ENCODE measurements at regions not wholly inside any gene's neighbourhood (a gene's known extent, or its start where the extent isn't known, plus 50 kb on each side); places are given as distances from the start of the nearest gene placed in this dataset.
"Not testable (repeated sequence)": the region's sequence is repeated elsewhere in the genome, so short reads cannot be mapped to it uniquely, and the experiment has no call there.

- no peak for DNase-seq (ENCODE audit: low read depth, low spot score)
- TF ChIP-seq YY1 (IDR thresholded peaks at IDR 0.05; ENCODE audit: insufficient read depth, insufficient read length) (no peak), ZNF274 (IDR thresholded peaks at IDR 0.05; ENCODE audit: low read depth, low read length) (no peak), SUZ12 (IDR thresholded peaks at IDR 0.05; ENCODE audit: extremely low read depth, insufficient read depth, insufficient read length) (no peak)
Measured at GRCh38 chr3:176855213-176855612, 342.1 kb downstream of the TBL1XR1 start.

GRCh38 chr3:176850498-176850897 is 346.8 kb downstream of the TBL1XR1 start:
- H3K9ac ChIP-seq (ENCODE audit: insufficient read length, low read depth) = no peak overlapping the region
- H3K27me3 ChIP-seq (ENCODE audit: insufficient read depth, insufficient read length) = no peaks in the 10 kb centered on the region
- H3K4me1 ChIP-seq (ENCODE audit: insufficient read depth, insufficient read length) = no peaks in the 10 kb centered on the region
- H3K4me3 ChIP-seq (ENCODE audit: insufficient read length, low read depth) = no peak overlapping the region
- TF ChIP-seq YY1 (IDR thresholded peaks at IDR 0.05; ENCODE audit: insufficient read depth, insufficient read length) = no peak
- H3K9me3 ChIP-seq (ENCODE audit: insufficient read depth, low read length) = no peaks in the 10 kb centered on the region
- DNase-seq (ENCODE audit: low read depth, low spot score) = no peak
- no peaks in the 10 kb centered on the region for H3K36me3 ChIP-seq (ENCODE audit: insufficient read depth, insufficient read length, low read length)

More at GRCh38 chr3:176855213-176855612, 342.1 kb downstream of the TBL1XR1 start:
- H3K36me3 ChIP-seq (ENCODE audit: insufficient read depth, insufficient read length, low read length) = no peaks in the 10 kb centered on the region
- no peaks in the 10 kb centered on the region for H3K27me3 ChIP-seq (ENCODE audit: insufficient read depth, insufficient read length)
- no peaks in the 10 kb centered on the region for H3K9me3 ChIP-seq (ENCODE audit: insufficient read depth, low read length)
- H3K9ac ChIP-seq (ENCODE audit: insufficient read length, low read depth) = no peak overlapping the region
- H3K4me3 ChIP-seq (ENCODE audit: insufficient read length, low read depth) = no peak overlapping the region
- H3K4me1 ChIP-seq (ENCODE audit: insufficient read depth, insufficient read length) = no peaks in the 10 kb centered on the region

GRCh38 chr3:176848431-176849214 is 348.7 kb downstream of the TBL1XR1 start:
- H3K4me1 ChIP-seq (ENCODE audit: insufficient read depth, insufficient read length) = no peaks in the 10 kb centered on the region
- no peak for DNase-seq (ENCODE audit: low read depth, low spot score)
- no peak for TF ChIP-seq YY1 (IDR thresholded peaks at IDR 0.05; ENCODE audit: insufficient read depth, insufficient read length)
- no peak for TF ChIP-seq SUZ12 (IDR thresholded peaks at IDR 0.05; ENCODE audit: extremely low read depth, insufficient read depth, insufficient read length)
- no peak for TF ChIP-seq ZNF274 (IDR thresholded peaks at IDR 0.05; ENCODE audit: low read depth, low read length)
- no peak overlapping the region for H3K9ac ChIP-seq (ENCODE audit: insufficient read length, low read depth)
- no peaks in the 10 kb centered on the region for H3K9me3 ChIP-seq (ENCODE audit: insufficient read depth, low read length)
- no peak overlapping the region for H3K4me3 ChIP-seq (ENCODE audit: insufficient read length, low read depth)
- H3K27me3 ChIP-seq (ENCODE audit: insufficient read depth, insufficient read length) = no peaks in the 10 kb centered on the region
- H3K36me3 ChIP-seq (ENCODE audit: insufficient read depth, insufficient read length, low read length) = no peaks in the 10 kb centered on the region

GRCh38 chr3:176842914-176843313 is 354.4 kb downstream of the TBL1XR1 start:
- no peak overlapping the region for H3K9ac ChIP-seq (ENCODE audit: insufficient read length, low read depth)
- H3K4me3 ChIP-seq (ENCODE audit: insufficient read length, low read depth) = no peak overlapping the region
- H3K27me3 ChIP-seq (ENCODE audit: insufficient read depth, insufficient read length) = no peaks in the 10 kb centered on the region
- H3K4me1 ChIP-seq (ENCODE audit: insufficient read depth, insufficient read length) = no peaks in the 10 kb centered on the region
- no peak for TF ChIP-seq SUZ12 (IDR thresholded peaks at IDR 0.05; ENCODE audit: extremely low read depth, insufficient read depth, insufficient read length)
- no peak for TF ChIP-seq ZNF274 (IDR thresholded peaks at IDR 0.05; ENCODE audit: low read depth, low read length)
- TF ChIP-seq YY1 (IDR thresholded peaks at IDR 0.05; ENCODE audit: insufficient read depth, insufficient read length) = no peak
- DNase-seq (ENCODE audit: low read depth, low spot score) = no peak
- H3K36me3 ChIP-seq (ENCODE audit: insufficient read depth, insufficient read length, low read length) = no peaks in the 10 kb centered on the region
- H3K9me3 ChIP-seq (ENCODE audit: insufficient read depth, low read length) = no peaks in the 10 kb centered on the region

- Histone ChIP-seq H3K4me1 (ENCODE audit: insufficient read depth, insufficient read length) (no peaks in the 10 kb centered on the region), H3K27me3 (ENCODE audit: insufficient read depth, insufficient read length) (no peaks in the 10 kb centered on the region), H3K9ac (ENCODE audit: insufficient read length, low read depth) (no peak overlapping the region), H3K9me3 (ENCODE audit: insufficient read depth, low read length) (no peaks in the 10 kb centered on the region), H3K4me3 (ENCODE audit: insufficient read length, low read depth) (no peak overlapping the region), H3K36me3 (ENCODE audit: insufficient read depth, insufficient read length, low read length) (no peaks in the 10 kb centered on the region)
- no peak for DNase-seq (ENCODE audit: low read depth, low spot score)
- no peak for TF ChIP-seq SUZ12 (IDR thresholded peaks at IDR 0.05; ENCODE audit: extremely low read depth, insufficient read depth, insufficient read length)
- no peak for TF ChIP-seq ZNF274 (IDR thresholded peaks at IDR 0.05; ENCODE audit: low read depth, low read length)
Measured at GRCh38 chr3:176840641-176841286, 356.5 kb downstream of the TBL1XR1 start.

- no peak overlapping the region for H3K9ac ChIP-seq (ENCODE audit: insufficient read length, low read depth)
- no peak for DNase-seq (ENCODE audit: low read depth, low spot score)
- H3K4me3 ChIP-seq (ENCODE audit: insufficient read length, low read depth) = no peak overlapping the region
- no peak for TF ChIP-seq SUZ12 (IDR thresholded peaks at IDR 0.05; ENCODE audit: extremely low read depth, insufficient read depth, insufficient read length)
- no peaks in the 10 kb centered on the region for H3K4me1 ChIP-seq (ENCODE audit: insufficient read depth, insufficient read length)
- H3K27me3 ChIP-seq (ENCODE audit: insufficient read depth, insufficient read length) = no peaks in the 10 kb centered on the region
- no peaks in the 10 kb centered on the region for H3K36me3 ChIP-seq (ENCODE audit: insufficient read depth, insufficient read length, low read length)
- no peaks in the 10 kb centered on the region for H3K9me3 ChIP-seq (ENCODE audit: insufficient read depth, low read length)
Measured at GRCh38 chr3:176839901-176840300, 357.4 kb downstream of the TBL1XR1 start.

- no peak overlapping the region for H3K4me3 ChIP-seq (ENCODE audit: insufficient read length, low read depth)
- no peak overlapping the region for H3K9ac ChIP-seq (ENCODE audit: insufficient read length, low read depth)
- no peaks in the 10 kb centered on the region for H3K36me3 ChIP-seq (ENCODE audit: insufficient read depth, insufficient read length, low read length)
- no peaks in the 10 kb centered on the region for H3K4me1 ChIP-seq (ENCODE audit: insufficient read depth, insufficient read length)
- H3K27me3 ChIP-seq (ENCODE audit: insufficient read depth, insufficient read length) = no peaks in the 10 kb centered on the region
- DNase-seq (ENCODE audit: low read depth, low spot score) = no peak
- H3K9me3 ChIP-seq (ENCODE audit: insufficient read depth, low read length) = no peaks in the 10 kb centered on the region
- TF ChIP-seq YY1 (IDR thresholded peaks at IDR 0.05; ENCODE audit: insufficient read depth, insufficient read length) (no peak), SUZ12 (IDR thresholded peaks at IDR 0.05; ENCODE audit: extremely low read depth, insufficient read depth, insufficient read length) (no peak), ZNF274 (IDR thresholded peaks at IDR 0.05; ENCODE audit: low read depth, low read length) (no peak)
Measured at GRCh38 chr3:176839466-176839865, 357.8 kb downstream of the TBL1XR1 start.

- DNase-seq (ENCODE audit: low read depth, low spot score); H3K4me3 ChIP-seq (ENCODE audit: insufficient read length, low read depth); H3K9me3 ChIP-seq (ENCODE audit: insufficient read depth, low read length); H3K9ac ChIP-seq (ENCODE audit: insufficient read length, low read depth); H3K36me3 ChIP-seq (ENCODE audit: insufficient read depth, insufficient read length, low read length); H3K27me3 ChIP-seq (ENCODE audit: insufficient read depth, insufficient read length); H3K4me1 ChIP-seq (ENCODE audit: insufficient read depth, insufficient read length): not testable (repeated sequence)
Measured at GRCh38 chr3:176827244-176827643, 370.0 kb downstream of the TBL1XR1 start.
